Glutamatergic neuron (in vitro differentiated cells): ENCODE measurements at regions not wholly inside any gene's neighbourhood (a gene's known extent, or its start where the extent isn't known, plus 50 kb on each side); places are given as distances from the start of the nearest gene placed in this dataset.

ENCODE experiments used
- DNase-seq: peaks from one replicate; pipeline ENCODE4 v3.0.0; 2022
- H3K27ac Mint-ChIP-seq: one replicate; pipeline ENCODE4 v1.8.0; 2020; ENCODE audit warnings: mild to moderate bottlenecking, mixed read lengths, inconsistent platforms; ENCODE audit not compliant: unreplicated experiment
- H3K27me3 Mint-ChIP-seq: one replicate; pipeline ENCODE4 v1.8.0; 2020; ENCODE audit warnings: mild to moderate bottlenecking, moderate library complexity, mixed read lengths, inconsistent platforms; ENCODE audit not compliant: unreplicated experiment
- H3K36me3 Mint-ChIP-seq: one replicate; pipeline ENCODE4 v1.8.0; 2020; ENCODE audit warnings: mild to moderate bottlenecking, mixed read lengths, inconsistent platforms; ENCODE audit not compliant: unreplicated experiment
- H3K4me1 Mint-ChIP-seq: one replicate; pipeline ENCODE4 v1.8.0; 2020; ENCODE audit warnings: mild to moderate bottlenecking, low read depth, mixed read lengths, inconsistent platforms; ENCODE audit not compliant: unreplicated experiment
- H3K4me3 Mint-ChIP-seq: one replicate; pipeline ENCODE4 v1.8.0; 2020; ENCODE audit warnings: mild to moderate bottlenecking, mixed read lengths, inconsistent platforms; ENCODE audit not compliant: unreplicated experiment
- H3K9me3 Mint-ChIP-seq: one replicate; pipeline ENCODE4 v1.8.0; 2020; ENCODE audit warnings: mild to moderate bottlenecking, moderate library complexity, mixed read lengths, inconsistent platforms; ENCODE audit not compliant: unreplicated experiment
- TF ChIP-seq, protein P1 (sequence below): fragments of 200-600 bp; sonication (generic); IDR thresholded peaks from one replicate; pipeline ENCODE4 v1.5.0; 2021; ENCODE audit not compliant: partially characterized antibody, unreplicated experiment

DNA sequence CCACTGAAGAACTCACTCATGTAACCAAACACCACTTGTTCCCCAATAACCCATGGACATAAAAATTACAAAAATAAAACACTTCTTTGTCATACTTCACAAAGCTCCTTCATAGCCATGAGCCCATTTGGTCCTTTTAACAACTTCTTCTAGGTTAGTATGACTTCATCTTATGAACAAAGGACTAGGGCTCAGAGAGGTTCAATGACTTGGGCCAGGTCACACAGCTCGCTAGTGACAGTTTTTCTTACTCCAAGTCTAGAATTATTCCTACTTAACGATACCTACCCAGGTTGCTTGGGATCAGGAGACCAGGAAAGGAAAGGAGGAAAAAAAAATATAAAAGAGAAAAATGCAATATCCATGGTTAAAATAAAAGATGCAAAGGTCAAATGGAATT lies 353.4 kb downstream of the SOX9 start:
- no peaks in the 10 kb centered on the region for H3K4me1 Mint-ChIP-seq
- H3K27me3 Mint-ChIP-seq, result peaks cover 2% of the 10 kb centered on the region
- TF ChIP-seq, protein P1, sequence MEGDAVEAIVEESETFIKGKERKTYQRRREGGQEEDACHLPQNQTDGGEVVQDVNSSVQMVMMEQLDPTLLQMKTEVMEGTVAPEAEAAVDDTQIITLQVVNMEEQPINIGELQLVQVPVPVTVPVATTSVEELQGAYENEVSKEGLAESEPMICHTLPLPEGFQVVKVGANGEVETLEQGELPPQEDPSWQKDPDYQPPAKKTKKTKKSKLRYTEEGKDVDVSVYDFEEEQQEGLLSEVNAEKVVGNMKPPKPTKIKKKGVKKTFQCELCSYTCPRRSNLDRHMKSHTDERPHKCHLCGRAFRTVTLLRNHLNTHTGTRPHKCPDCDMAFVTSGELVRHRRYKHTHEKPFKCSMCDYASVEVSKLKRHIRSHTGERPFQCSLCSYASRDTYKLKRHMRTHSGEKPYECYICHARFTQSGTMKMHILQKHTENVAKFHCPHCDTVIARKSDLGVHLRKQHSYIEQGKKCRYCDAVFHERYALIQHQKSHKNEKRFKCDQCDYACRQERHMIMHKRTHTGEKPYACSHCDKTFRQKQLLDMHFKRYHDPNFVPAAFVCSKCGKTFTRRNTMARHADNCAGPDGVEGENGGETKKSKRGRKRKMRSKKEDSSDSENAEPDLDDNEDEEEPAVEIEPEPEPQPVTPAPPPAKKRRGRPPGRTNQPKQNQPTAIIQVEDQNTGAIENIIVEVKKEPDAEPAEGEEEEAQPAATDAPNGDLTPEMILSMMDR, result no peak
- DNase-seq, result no peak
- H3K27ac Mint-ChIP-seq, result no peak overlapping the region
- H3K36me3 Mint-ChIP-seq, result no peaks in the 10 kb centered on the region
- peaks cover 4% of the 10 kb centered on the region for H3K9me3 Mint-ChIP-seq
- no peak overlapping the region for H3K4me3 Mint-ChIP-seq

DNA sequence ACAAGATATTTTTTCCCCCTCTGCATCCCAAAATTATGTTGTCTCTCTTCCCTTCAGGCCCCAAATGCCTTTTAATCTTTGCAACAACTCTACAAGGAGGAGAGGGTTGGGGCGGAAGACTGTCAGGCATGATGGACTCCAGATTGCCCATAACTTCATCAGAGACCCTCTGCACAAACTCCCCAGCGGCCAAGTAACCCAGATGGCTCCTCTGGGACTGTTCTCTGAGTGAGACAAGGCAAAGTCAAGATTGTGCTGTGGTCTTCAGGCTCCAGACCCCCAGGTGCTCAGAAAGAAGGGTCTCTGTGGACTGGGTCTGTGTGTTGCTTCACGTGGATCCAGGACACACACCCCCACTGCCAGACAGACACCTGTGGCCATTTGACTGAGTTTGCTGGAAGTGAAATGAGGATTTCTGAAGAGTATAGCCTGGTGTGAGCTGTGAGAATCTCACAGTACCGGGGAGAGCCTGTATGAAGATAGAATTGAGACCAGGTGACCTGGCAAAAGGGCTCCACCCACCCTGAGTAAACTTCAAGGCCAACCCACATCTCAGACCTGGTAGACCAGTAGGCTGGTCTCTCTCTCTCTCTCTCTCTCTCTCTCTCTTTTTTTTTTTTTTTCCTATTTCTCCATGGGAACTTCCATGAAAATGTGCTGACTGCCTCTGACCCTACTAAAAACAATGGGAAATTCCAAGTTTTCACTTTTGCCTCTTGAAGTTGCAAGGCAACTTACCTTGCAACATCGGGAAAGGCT lies 354.1 kb downstream of the SOX9 start:
- no peaks in the 10 kb centered on the region for H3K36me3 Mint-ChIP-seq
- no peak for DNase-seq
- H3K27ac Mint-ChIP-seq, result no peak overlapping the region
- TF ChIP-seq, protein P1, result no peak
- H3K4me1 Mint-ChIP-seq, result no peaks in the 10 kb centered on the region
- no peak overlapping the region for H3K4me3 Mint-ChIP-seq
- peaks cover 4% of the 10 kb centered on the region for H3K9me3 Mint-ChIP-seq
- H3K27me3 Mint-ChIP-seq, result peaks cover 2% of the 10 kb centered on the region

DNA sequence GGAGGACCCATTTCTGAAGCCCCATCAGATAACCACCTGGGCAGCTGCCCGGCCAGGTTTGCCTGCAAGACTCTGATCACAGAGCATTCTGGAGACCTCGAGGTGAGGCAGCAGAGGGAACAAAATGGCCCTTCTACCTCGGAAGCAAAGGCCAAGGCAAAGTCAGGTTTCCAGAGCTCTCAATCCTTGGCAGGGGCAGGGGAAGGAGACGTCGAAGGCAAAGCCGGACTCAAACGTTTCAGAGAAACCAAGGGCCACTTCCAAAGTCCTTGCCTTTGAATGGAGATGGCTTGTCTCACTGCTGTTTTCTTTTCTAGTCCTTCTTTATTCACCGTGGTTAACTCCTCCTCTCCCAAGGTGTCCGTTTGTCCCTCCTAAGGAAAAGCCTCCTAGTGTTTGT lies 355.3 kb downstream of the SOX9 start:
- H3K27me3 Mint-ChIP-seq, result peaks cover 2% of the 10 kb centered on the region
- no peak for DNase-seq
- peaks cover 4% of the 10 kb centered on the region for H3K9me3 Mint-ChIP-seq
- H3K4me1 Mint-ChIP-seq, result no peaks in the 10 kb centered on the region
- H3K27ac Mint-ChIP-seq, result no peak overlapping the region
- no peak overlapping the region for H3K4me3 Mint-ChIP-seq
- TF ChIP-seq, protein P1, result no peak
- no peaks in the 10 kb centered on the region for H3K36me3 Mint-ChIP-seq

DNA sequence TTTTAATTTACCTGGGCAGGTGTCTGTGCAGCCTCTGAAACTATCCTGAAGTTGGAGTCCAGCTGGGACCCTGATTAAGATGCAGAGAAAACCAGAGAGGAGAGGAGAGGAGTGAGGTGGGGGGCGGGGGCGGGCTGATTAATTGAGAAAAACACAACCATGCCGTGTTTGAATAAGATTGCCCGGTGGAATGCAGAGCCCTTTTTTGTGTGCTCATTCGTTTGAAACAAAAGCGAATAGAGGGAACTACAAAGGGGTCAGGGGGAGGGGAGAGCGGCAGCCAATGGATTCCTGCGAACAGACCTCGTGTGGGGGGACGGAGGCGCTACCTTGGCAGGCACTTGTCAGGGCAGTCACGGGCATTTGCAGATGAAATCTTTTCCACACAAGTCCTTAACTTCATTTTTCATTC lies 355.8 kb downstream of the SOX9 start:
- peaks cover 2% of the 10 kb centered on the region for H3K27me3 Mint-ChIP-seq
- TF ChIP-seq, protein P1, result no peak
- no peaks in the 10 kb centered on the region for H3K36me3 Mint-ChIP-seq
- no peak overlapping the region for H3K27ac Mint-ChIP-seq
- peaks cover 4% of the 10 kb centered on the region for H3K9me3 Mint-ChIP-seq
- no peak for DNase-seq
- no peaks in the 10 kb centered on the region for H3K4me1 Mint-ChIP-seq
- no peak overlapping the region for H3K4me3 Mint-ChIP-seq

DNA sequence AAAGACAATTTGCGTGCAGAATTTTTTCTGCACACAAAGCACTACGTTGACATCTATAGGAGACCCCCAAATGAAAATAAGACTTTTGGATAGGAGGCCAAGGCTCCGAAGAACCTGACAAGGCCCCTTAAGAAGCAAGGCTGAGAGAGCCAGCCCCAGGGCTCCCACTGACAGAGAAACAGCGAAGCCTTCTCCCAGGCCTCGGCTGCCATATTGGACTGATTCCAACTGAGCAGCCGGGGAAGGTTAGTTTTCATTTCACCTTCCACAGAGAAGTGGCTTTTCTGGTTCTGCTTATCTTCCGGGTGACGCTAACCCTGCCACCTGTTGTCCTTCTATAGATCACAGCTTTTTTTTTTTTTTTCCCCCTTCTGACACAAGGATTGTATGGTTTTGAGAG lies 356.7 kb downstream of the SOX9 start:
- Mint-ChIP-seq H3K4me1 (no peaks in the 10 kb centered on the region), H3K27ac (no peak overlapping the region), H3K9me3 (peaks cover 5% of the 10 kb centered on the region), H3K4me3 (no peak overlapping the region), H3K27me3 (peaks cover 2% of the 10 kb centered on the region), H3K36me3 (peaks cover under 1% of the 10 kb centered on the region)
- TF ChIP-seq, protein P1, result no peak
- no peak for DNase-seq
